PC-9 (cell line): ENCODE measurements at regions not wholly inside any gene's neighbourhood (a gene's known extent, or its start where the extent isn't known, plus 50 kb on each side); places are given as distances from the start of the nearest gene placed in this dataset.

Experiments used
- BruUV-seq: library from RNA; stranded (reverse); fragments of 400-500 nt; replicated peaks from 2 replicates; lab custom pipeline; 2021; lab: Mats Ljungman, UMichigan
- CTCF ChIA-PET: fragments of 300-600 bp; sonication (Branson Sonifier 250); formaldehyde crosslinking; loops from one replicate; lab custom pipeline; 2022; ENCODE audit warnings: antibody characterized with exemption; lab: Charles Lee
- POLR2A ChIA-PET: fragments of 300-600 bp; sonication (Branson Sonifier 250); formaldehyde crosslinking; loops from one replicate; lab custom pipeline; 2022; ENCODE audit warnings: antibody characterized with exemption; ENCODE audit not compliant: unreplicated experiment; lab: Charles Lee
- DNase-seq, 2 experiments: peaks; one replicate each; pipeline versions ENCODE4 v3.0.0 to v3.0.0-alpha.2; 2015 to 2022; ENCODE audit warnings: mixed read lengths in 1 of 2
- H2AFZ ChIP-seq: fragments of 200-600 bp; sonication (generic); 2 replicates; pipeline ENCODE4 v1.8.1; 2017; ENCODE audit warnings: antibody characterized with exemption
- H3F3A ChIP-seq: fragments of 200-600 bp; sonication (generic); 2 replicates; pipeline ENCODE4 v1.8.1; 2017; ENCODE audit warnings: antibody characterized with exemption, mild to moderate bottlenecking, low read depth; ENCODE audit not compliant: insufficient read depth
- H3K27ac ChIP-seq: fragments of 200-600 bp; sonication (generic); 2 replicates; pipeline ENCODE4 v1.6.1; 2016; ENCODE audit warnings: mixed run types
- H3K27me3 ChIP-seq: fragments of 200-600 bp; sonication (generic); 2 replicates; pipeline ENCODE4 v1.6.1; 2016; ENCODE audit warnings: low read depth, mixed run types; ENCODE audit not compliant: insufficient read depth
- H3K36me3 ChIP-seq: fragments of 200-600 bp; sonication (generic); 2 replicates; pipeline ENCODE4 v1.6.1; 2016; ENCODE audit warnings: low read depth, mixed run types
- H3K4me1 ChIP-seq: fragments of 200-600 bp; sonication (generic); replicated peaks from 2 replicates; pipeline ENCODE4 v1.6.1; 2016; ENCODE audit warnings: mixed run types; ENCODE audit not compliant: insufficient read depth
- H3K4me2 ChIP-seq: fragments of 200-600 bp; sonication (generic); 2 replicates; pipeline ENCODE4 v1.6.1; 2017; ENCODE audit warnings: mixed run types
- H3K4me3 ChIP-seq: fragments of 200-600 bp; sonication (generic); 2 replicates; pipeline ENCODE4 v1.6.1; 2016; ENCODE audit warnings: mixed run types
- H3K79me2 ChIP-seq: fragments of 200-600 bp; sonication (generic); 2 replicates; pipeline ENCODE4 v1.6.1; 2017; ENCODE audit warnings: low read depth, mixed run types
- H3K9me2 ChIP-seq: fragments of 200-600 bp; sonication (generic); 2 replicates; pipeline ENCODE4 v1.8.1; 2017; ENCODE audit warnings: mild to moderate bottlenecking; ENCODE audit not compliant: insufficient read depth
- H3K9me3 ChIP-seq: fragments of 200-600 bp; sonication (generic); 2 replicates; pipeline ENCODE4 v1.8.1; 2016; ENCODE audit warnings: low read depth; ENCODE audit not compliant: insufficient read depth
- H4K20me1 ChIP-seq: fragments of 200-600 bp; sonication (generic); 2 replicates; pipeline ENCODE4 v1.8.1; 2017; ENCODE audit not compliant: insufficient read depth
- CTCF ChIP-seq: fragments of 200-600 bp; sonication (generic); conservative IDR thresholded peaks from 2 replicates; pipeline ENCODE4 v1.6.1; 2017; ENCODE audit warnings: mixed run types, antibody characterized with exemption, mild to moderate bottlenecking, moderate library complexity
- EZH2 ChIP-seq: fragments of 200-600 bp; sonication (generic); IDR thresholded peaks from 2 replicates; pipeline ENCODE4 v1.8.0; 2017; ENCODE audit warnings: antibody characterized with exemption, low read depth
- intact Hi-C: fragments of 100-400 bp; cut with micrococcal nuclease; formaldehyde crosslinking; loops from one replicate; pipeline ENCODE4 v1.10.0; 2022; ENCODE audit not compliant: unreplicated experiment

GRCh38 chr15:73803806-73804205 lies 50.7 kb upstream of the INSYN1 start:
- Histone ChIP-seq H3K4me1 (no peaks in the 10 kb centered on the region), H3K4me2 (no peak overlapping the region), H4K20me1 (no peaks in the 10 kb centered on the region), H3K9me3 (no peaks in the 10 kb centered on the region), H3K79me2 (no peaks in the 10 kb centered on the region), H3K27ac (no peak overlapping the region), H3K9me2 (no peaks in the 10 kb centered on the region), H3K36me3 (no peaks in the 10 kb centered on the region), H3K4me3 (no peak overlapping the region), H2AFZ (no peak overlapping the region), H3K27me3 (peaks cover 52% of the 10 kb centered on the region), H3F3A (no peaks in the 10 kb centered on the region)
- ChIA-PET CTCF (no interaction called here), POLR2A (no interaction called here)
- DNase-seq, result no peak
- no TSS peak for BruUV-seq
- TF ChIP-seq CTCF, result no peak
- no peak for TF ChIP-seq EZH2
- intact Hi-C loops, result no loop called here

- Histone ChIP-seq H3K4me2 (no peak overlapping the region), H3K36me3 (no peaks in the 10 kb centered on the region), H3K27ac (no peak overlapping the region), H2AFZ (no peak overlapping the region), H3K79me2 (no peaks in the 10 kb centered on the region), H4K20me1 (no peaks in the 10 kb centered on the region; the same call in 1 of the 2 replicates), H3K4me1 (no peaks in the 10 kb centered on the region), H3K9me3 (no peaks in the 10 kb centered on the region), H3K4me3 (no peak overlapping the region), H3K27me3 (peaks cover 64% of the 10 kb centered on the region), H3F3A (no peaks in the 10 kb centered on the region), H3K9me2 (no peaks in the 10 kb centered on the region)
- DNase-seq, result no peak
- no peak for TF ChIP-seq CTCF
- no peak for TF ChIP-seq EZH2
- POLR2A ChIA-PET, result no interaction called here
- intact Hi-C loops, result no loop called here
- CTCF ChIA-PET, result no interaction called here
- no TSS peak for BruUV-seq
Measured at GRCh38 chr15:73805504-73806089, 52.4 kb upstream of the INSYN1 start.

- no peaks in the 10 kb centered on the region for H3K9me2 ChIP-seq
- H3K27ac ChIP-seq, result no peak overlapping the region
- no peaks in the 10 kb centered on the region; the same call in 1 of the 2 replicates for H4K20me1 ChIP-seq
- H2AFZ ChIP-seq, result no peak overlapping the region
- intact Hi-C loops, result no loop called here
- no peak for TF ChIP-seq CTCF
- no peak for TF ChIP-seq EZH2
- ChIA-PET CTCF (no interaction called here), POLR2A (no interaction called here)
- H3F3A ChIP-seq, result no peaks in the 10 kb centered on the region
- H3K4me3 ChIP-seq, result no peak overlapping the region
- no peak overlapping the region for H3K4me2 ChIP-seq
- H3K79me2 ChIP-seq, result no peaks in the 10 kb centered on the region
- no TSS peak for BruUV-seq
- peaks cover 60% of the 10 kb centered on the region for H3K27me3 ChIP-seq
- DNase-seq, result no peak
- H3K36me3 ChIP-seq, result no peaks in the 10 kb centered on the region
- no peaks in the 10 kb centered on the region for H3K9me3 ChIP-seq
- H3K4me1 ChIP-seq, result no peaks in the 10 kb centered on the region
Measured at GRCh38 chr15:73806698-73807483, 53.7 kb upstream of the INSYN1 start.
